Activated naive CD4-positive, alpha-beta T cell treated with Interleukin-2 at 50 U/mL for 16 hours (primary cell): ENCODE measurements at regions not wholly inside any gene's neighbourhood (a gene's known extent, or its start where the extent isn't known, plus 50 kb on each side); places are given as distances from the start of the nearest gene placed in this dataset.

Experiments used
- DNase-seq: peaks from one replicate; pipeline ENCODE4 v3.0.0-alpha.2; 2020

- no peak for DNase-seq
Measured at GRCh38 chr2:236720974-236721540, 151.4 kb downstream of the ACKR3 start.

- no peak for DNase-seq
Measured at GRCh38 chr2:236724200-236724599, 154.6 kb downstream of the ACKR3 start.

- DNase-seq = no peak
Measured at GRCh38 chr2:236726701-236727450, 157.3 kb downstream of the ACKR3 start.

- DNase-seq = no peak
Measured at GRCh38 chr2:236728916-236729670, 159.5 kb downstream of the ACKR3 start.

- DNase-seq = no peak
Measured at GRCh38 chr2:236730393-236730792, 160.8 kb downstream of the ACKR3 start.

GRCh38 chr2:236731767-236732580 lies 162.3 kb downstream of the ACKR3 start:
- DNase-seq = no peak

- DNase-seq = no peak
Measured at GRCh38 chr2:236733156-236733555, 163.5 kb downstream of the ACKR3 start.

GRCh38 chr2:236735825-236736238 lies 166.2 kb downstream of the ACKR3 start:
- no peak for DNase-seq

GRCh38 chr2:236738030-236738429 lies 168.4 kb downstream of the ACKR3 start:
- DNase-seq = no peak

GRCh38 chr2:236738896-236739295 lies 169.3 kb downstream of the ACKR3 start:
- DNase-seq = no peak

- no peak for DNase-seq
Measured at GRCh38 chr2:236739663-236740062, 170.0 kb downstream of the ACKR3 start.

- no peak for DNase-seq
Measured at GRCh38 chr2:236740506-236740905, 170.9 kb downstream of the ACKR3 start.

- DNase-seq = no peak
Measured at GRCh38 chr2:236743039-236743920, 173.7 kb downstream of the ACKR3 start.

- DNase-seq = no peak
Measured at GRCh38 chr2:236743921-236744280, 174.3 kb downstream of the ACKR3 start.

GRCh38 chr2:236744281-236744705 lies 174.7 kb downstream of the ACKR3 start:
- DNase-seq = no peak

GRCh38 chr2:236744716-236745115 lies 175.1 kb downstream of the ACKR3 start:
- DNase-seq = no peak

- no peak for DNase-seq
Measured at GRCh38 chr2:236745420-236746210, 176.0 kb downstream of the ACKR3 start.

- no peak for DNase-seq
Measured at GRCh38 chr2:236746833-236747232, 177.2 kb downstream of the ACKR3 start.

- DNase-seq = no peak
Measured at GRCh38 chr2:236747426-236747825, 177.8 kb downstream of the ACKR3 start.

GRCh38 chr2:236747925-236748324 lies 178.3 kb downstream of the ACKR3 start:
- no peak for DNase-seq

- no peak for DNase-seq
Measured at GRCh38 chr2:236748385-236748784, 178.8 kb downstream of the ACKR3 start.
